Panc1 (cell line): ENCODE measurements at regions not wholly inside any gene's neighbourhood (a gene's known extent, or its start where the extent isn't known, plus 50 kb on each side); places are given as distances from the start of the nearest gene placed in this dataset.

Experiments used
- ATAC-seq: fragments of 200-7000 bp; cut with Tn5 transposase; 2 replicates; pipeline ENCODE4 v1.9.1; 2020; ENCODE audit warnings: mild to moderate bottlenecking, moderate library complexity
- BruUV-seq: library from RNA; stranded (reverse); fragments of 400-500 nt; replicated peaks from 2 replicates; lab custom pipeline; 2021; lab: Mats Ljungman, UMichigan
- CTCF ChIA-PET: fragments of 300-600 bp; sonication (Branson Sonifier 250); formaldehyde crosslinking; loops from one replicate; lab custom pipeline; 2022; ENCODE audit warnings: antibody characterized with exemption; lab: Charles Lee
- POLR2A ChIA-PET: fragments of 300-600 bp; sonication (Branson Sonifier 250); formaldehyde crosslinking; loops from one replicate; lab custom pipeline; 2022; ENCODE audit warnings: antibody characterized with exemption; lab: Charles Lee
- DNase-seq: peaks from one replicate; pipeline ENCODE4 v3.0.0-alpha.2; 2010; ENCODE audit warnings: low read depth, low spot score
- H3K27ac ChIP-seq: 2 replicates; pipeline ENCODE4 v1.5.1; 2011; ENCODE audit warnings: mild to moderate bottlenecking, low read length, inconsistent platforms
- H3K27me3 ChIP-seq: fragments of 200-500 bp; sonication (Bioruptor generic); 2 replicates; pipeline ENCODE4 v1.6.0; 2014; ENCODE audit warnings: low read length, inconsistent platforms; ENCODE audit not compliant: control insufficient read depth, insufficient read depth
- H3K36me3 ChIP-seq: fragments of 200-500 bp; sonication (Bioruptor generic); 2 replicates; pipeline ENCODE4 v1.5.1; 2014; ENCODE audit warnings: inconsistent platforms, mild to moderate bottlenecking, low read length, moderate library complexity; ENCODE audit not compliant: control insufficient read depth, insufficient read depth
- H3K4me1 ChIP-seq: 2 replicates; pipeline ENCODE4 v1.5.1; 2011; ENCODE audit warnings: inconsistent platforms, mild to moderate bottlenecking, low read length, moderate library complexity; ENCODE audit not compliant: control insufficient read depth, insufficient read depth
- H3K4me3 ChIP-seq, 2 experiments: 2 replicates each; pipeline ENCODE4 v1.5.1; 2011 to 2012; ENCODE audit warnings: low read depth in 2 of 2, low read length in 2 of 2, mild to moderate bottlenecking in 2 of 2, inconsistent platforms in 1 of 2, moderate library complexity in 1 of 2
- H3K9me3 ChIP-seq: fragments of 200-500 bp; sonication (Bioruptor generic); 2 replicates; pipeline ENCODE4 v1.5.1; 2014; ENCODE audit warnings: low read depth, mild to moderate bottlenecking, inconsistent platforms, low read length, moderate library complexity; ENCODE audit not compliant: control insufficient read depth, insufficient read depth
- CTCF ChIP-seq: fragments of 450-650 bp; IDR thresholded peaks from 2 replicates; pipeline ENCODE4 v1.5.1; 2017; ENCODE audit warnings: mild to moderate bottlenecking
- POLR2AphosphoS5 ChIP-seq: IDR thresholded peaks from 2 replicates; pipeline ENCODE4 v1.6.1; 2012; ENCODE audit warnings: mild to moderate bottlenecking, low read depth, low read length, moderate library complexity
- REST ChIP-seq, 2 experiments: IDR thresholded peaks; 2 replicates each; pipeline ENCODE4 v1.6.1; 2011 to 2012; ENCODE audit warnings: low read depth in 2 of 2, control low read depth in 1 of 2, low read length in 1 of 2, mild to moderate bottlenecking in 1 of 2, moderate library complexity in 1 of 2; ENCODE audit not compliant: insufficient read depth in 1 of 2
- SIN3A ChIP-seq: IDR thresholded peaks from 2 replicates; pipeline ENCODE4 v1.6.1; 2012; ENCODE audit warnings: low read depth, mild to moderate bottlenecking, low read length, moderate library complexity, borderline replicate concordance; ENCODE audit not compliant: insufficient read depth
- TCF7L2 ChIP-seq: IDR thresholded peaks from 2 replicates; pipeline ENCODE4 v1.6.1; 2011; ENCODE audit warnings: mild to moderate bottlenecking, low read depth, low read length, inconsistent platforms
- in situ Hi-C: cut with HindIII; loops from 2 replicates; pipeline ENCODE4 v1.10.0; 2016; ENCODE audit warnings: low sequenced_read_pairs, low pct_unique_long_range_greater_than_20kb
- intact Hi-C: fragments of 100-400 bp; cut with micrococcal nuclease; formaldehyde crosslinking; loops from one replicate; pipeline ENCODE4 v1.10.0; 2022; ENCODE audit not compliant: unreplicated experiment

- BruUV-seq, result no TSS peak
- POLR2A ChIA-PET, result no interaction called here
- in situ Hi-C loops, result no loop called here
- ATAC-seq (no peak), DNase-seq (no peak)
- Histone ChIP-seq H3K36me3 (no peaks in the 10 kb centered on the region), H3K4me1 (no peaks in the 10 kb centered on the region), H3K27me3 (no peaks in the 10 kb centered on the region), H3K9me3 (no peaks in the 10 kb centered on the region), H3K27ac (no peak overlapping the region), H3K4me3 (no peak overlapping the region)
- CTCF ChIA-PET, result no interaction called here
- TF ChIP-seq CTCF (no peak), SIN3A (no peak), REST (IDR thresholded peaks at IDR 0.05; ENCODE audit: insufficient read depth in 1 of 2, low read depth in 2 of 2, low read length in 1 of 2) (no peak), POLR2AphosphoS5 (no peak), TCF7L2 (no peak)
- intact Hi-C loops, result no loop called here
These were observed 287.7 kb downstream of the PIK3C3 start for GRCh38 chr18:42242758-42243157.

DNA sequence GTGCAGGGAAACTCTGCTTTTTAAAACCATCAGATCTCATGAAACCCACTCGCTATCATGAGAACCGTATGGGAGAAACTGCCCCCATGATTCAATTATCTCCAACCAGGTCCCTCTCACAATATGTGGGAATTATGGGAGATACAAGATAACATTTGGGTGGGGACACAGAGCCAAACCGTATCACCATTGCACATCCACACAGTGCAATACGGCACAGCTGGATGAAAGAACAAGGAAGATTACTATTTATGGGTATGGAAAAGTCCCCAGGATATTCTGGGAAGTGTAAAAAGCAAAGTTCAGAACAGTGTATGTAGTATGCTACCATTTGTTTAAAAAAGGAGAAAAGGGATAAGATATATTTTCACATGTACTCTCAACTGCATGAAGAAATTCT lies 290.1 kb downstream of the PIK3C3 start:
- ChIA-PET POLR2A (no interaction called here), CTCF (no interaction called here)
- Histone ChIP-seq H3K9me3 (no peaks in the 10 kb centered on the region), H3K36me3 (no peaks in the 10 kb centered on the region), H3K27me3 (no peaks in the 10 kb centered on the region), H3K27ac (no peak overlapping the region), H3K4me3 (no peak overlapping the region), H3K4me1 (no peaks in the 10 kb centered on the region)
- no TSS peak for BruUV-seq
- ATAC-seq, result no peak
- TF ChIP-seq SIN3A (no peak), TCF7L2 (no peak), CTCF (no peak), POLR2AphosphoS5 (no peak), REST (IDR thresholded peaks at IDR 0.05; ENCODE audit: insufficient read depth in 1 of 2, low read depth in 2 of 2, low read length in 1 of 2) (no peak)
- in situ Hi-C loops (no loop called here), intact Hi-C loops (no loop called here)
- DNase-seq, result no peak
